ENCODE measurements at regions not wholly inside any gene's neighbourhood (a gene's known extent, or its start where the extent isn't known, plus 50 kb on each side); places are given as distances from the start of the nearest gene placed in this dataset.

- H3K36me3 ChIP-seq (ENCODE audit: control insufficient read depth, insufficient read depth, low read length), result no peaks in the 10 kb centered on the region
- H3K27ac ChIP-seq (ENCODE audit: low read length), result no peak overlapping the region
- no CpG with 5 or more reads among the region's 1 CpG for WGBS (ENCODE audit: insufficient coverage)
- H3K4me3 ChIP-seq (ENCODE audit: low read length), result no peak overlapping the region
- no peaks in the 10 kb centered on the region for H3K4me1 ChIP-seq (ENCODE audit: control insufficient read depth, insufficient read depth, low read length)
- peaks cover 4% of the 10 kb centered on the region for H3K9me3 ChIP-seq (replicated peaks; ENCODE audit: control insufficient read depth, low read depth, low read length)
- DNase-seq, result no peak
- no peaks in the 10 kb centered on the region for H3K27me3 ChIP-seq (ENCODE audit: control insufficient read depth, insufficient read depth, low read length)
Observed at GRCh38 chr2:102091908-102092307, 50.6 kb upstream of the IL1R1 start.

- H3K4me1 ChIP-seq (ENCODE audit: control insufficient read depth, insufficient read depth, low read length), result no peaks in the 10 kb centered on the region
- no peaks in the 10 kb centered on the region for H3K27me3 ChIP-seq (ENCODE audit: control insufficient read depth, insufficient read depth, low read length)
- H3K36me3 ChIP-seq (ENCODE audit: control insufficient read depth, insufficient read depth, low read length), result no peaks in the 10 kb centered on the region
- WGBS (ENCODE audit: insufficient coverage), result 57% methylated on average over 2 of the region's 7 CpGs
- no peak overlapping the region for H3K27ac ChIP-seq (ENCODE audit: low read length)
- H3K9me3 ChIP-seq (replicated peaks; ENCODE audit: control insufficient read depth, low read depth, low read length), result peaks cover 4% of the 10 kb centered on the region
- no peak overlapping the region for H3K4me3 ChIP-seq (ENCODE audit: low read length)
- no peak for DNase-seq
Observed at GRCh38 chr2:102092535-102092934, 50.0 kb upstream of the IL1R1 start.

Data from muscle of leg (tissue), 3 donors.